ENCODE measurements at regions not wholly inside any gene's neighbourhood (a gene's known extent, or its start where the extent isn't known, plus 50 kb on each side); places are given as distances from the start of the nearest gene placed in this dataset.

DNA sequence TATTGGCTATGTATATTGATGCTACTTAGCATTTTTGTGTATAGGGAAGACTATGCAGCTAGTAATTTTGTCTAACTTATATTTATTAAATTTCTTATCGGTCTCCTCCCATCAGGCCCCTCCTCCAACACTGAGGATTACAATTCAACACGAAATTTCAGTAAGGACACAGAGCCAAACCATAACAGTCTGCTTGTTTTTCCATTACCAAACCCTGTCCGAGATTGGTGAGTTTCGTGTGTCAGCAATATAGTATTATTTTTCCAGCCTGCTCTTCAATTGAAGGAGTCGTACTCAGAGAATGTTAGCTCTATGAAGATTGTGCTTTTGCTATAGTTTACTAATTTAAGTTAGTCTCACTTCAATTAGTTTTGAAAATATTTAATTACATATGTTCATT, 1495.3 kb downstream of the MRPL39 start:
- TF ChIP-seq, protein P1, sequence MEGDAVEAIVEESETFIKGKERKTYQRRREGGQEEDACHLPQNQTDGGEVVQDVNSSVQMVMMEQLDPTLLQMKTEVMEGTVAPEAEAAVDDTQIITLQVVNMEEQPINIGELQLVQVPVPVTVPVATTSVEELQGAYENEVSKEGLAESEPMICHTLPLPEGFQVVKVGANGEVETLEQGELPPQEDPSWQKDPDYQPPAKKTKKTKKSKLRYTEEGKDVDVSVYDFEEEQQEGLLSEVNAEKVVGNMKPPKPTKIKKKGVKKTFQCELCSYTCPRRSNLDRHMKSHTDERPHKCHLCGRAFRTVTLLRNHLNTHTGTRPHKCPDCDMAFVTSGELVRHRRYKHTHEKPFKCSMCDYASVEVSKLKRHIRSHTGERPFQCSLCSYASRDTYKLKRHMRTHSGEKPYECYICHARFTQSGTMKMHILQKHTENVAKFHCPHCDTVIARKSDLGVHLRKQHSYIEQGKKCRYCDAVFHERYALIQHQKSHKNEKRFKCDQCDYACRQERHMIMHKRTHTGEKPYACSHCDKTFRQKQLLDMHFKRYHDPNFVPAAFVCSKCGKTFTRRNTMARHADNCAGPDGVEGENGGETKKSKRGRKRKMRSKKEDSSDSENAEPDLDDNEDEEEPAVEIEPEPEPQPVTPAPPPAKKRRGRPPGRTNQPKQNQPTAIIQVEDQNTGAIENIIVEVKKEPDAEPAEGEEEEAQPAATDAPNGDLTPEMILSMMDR (IDR thresholded peaks at IDR 0.05; ENCODE audit: low read depth, low read length, missing input control) = no peak
- TF ChIP-seq MAX (IDR thresholded peaks at IDR 0.05) (no peak), JUND (IDR thresholded peaks at IDR 0.05) (no peak), RXRA (IDR thresholded peaks at IDR 0.05) (no peak), FOXA1 (IDR thresholded peaks at IDR 0.05) (no peak), RAD21 (IDR thresholded peaks at IDR 0.05) (no peak), HNF4G (IDR thresholded peaks at IDR 0.05) (no peak)
